Ascending aorta (tissue), 2 donors: ENCODE measurements at regions not wholly inside any gene's neighbourhood (a gene's known extent, or its start where the extent isn't known, plus 50 kb on each side); places are given as distances from the start of the nearest gene placed in this dataset.
A peak's percentile ranks its signal among the peaks of the same experiment; 100 is the strongest.

ENCODE experiments used
- DNase-seq, 2 donors: peaks; one replicate each; pipeline ENCODE4 v3.0.0-alpha.2; 2019; ENCODE audit warnings: low spot score in 2 of 2
- H3K27ac ChIP-seq, 2 donors: fragments of 200-600 bp; sonication (generic); one replicate each; pipeline ENCODE4 v1.5.1; 2016 to 2017; ENCODE audit warnings: mild to moderate bottlenecking in 1 of 2
- H3K27me3 ChIP-seq: fragments of 200-600 bp; sonication (generic); one replicate; pipeline ENCODE4 v1.5.1; 2017
- H3K36me3 ChIP-seq, 2 donors: fragments of 200-600 bp; sonication (generic); one replicate each; pipeline ENCODE4 v1.5.1; 2016
- H3K4me1 ChIP-seq, 2 donors: fragments of 200-600 bp; sonication (generic); one replicate each; pipeline ENCODE4 v1.5.1; 2016 to 2017; ENCODE audit warnings: mild to moderate bottlenecking in 1 of 2
- H3K4me3 ChIP-seq, 2 donors: fragments of 200-600 bp; sonication (generic); one replicate each; pipeline ENCODE4 v1.5.1; 2016 to 2017; ENCODE audit warnings: mild to moderate bottlenecking in 1 of 2
- H3K9me3 ChIP-seq, 2 donors: fragments of 200-600 bp; sonication (generic); one replicate each; pipeline ENCODE4 v1.5.1; 2016
- intact Hi-C: fragments of 100-400 bp; cut with DNase I; formaldehyde crosslinking; loops from one replicate; pipeline ENCODE4 v1.15.1; 2023
- TF ChIP-seq, protein P1 (sequence below), 3 experiments: fragments of 200-600 bp in 2 of 3; fragments of 450-650 bp in 1 of 3; sonication (generic) in 2 of 3; IDR thresholded peaks; one replicate each; pipeline ENCODE4 v1.5.1; 2016 to 2019; ENCODE audit warnings: antibody characterized with exemption in 3 of 3, mild to moderate bottlenecking in 1 of 3, moderate library complexity in 1 of 3

DNA sequence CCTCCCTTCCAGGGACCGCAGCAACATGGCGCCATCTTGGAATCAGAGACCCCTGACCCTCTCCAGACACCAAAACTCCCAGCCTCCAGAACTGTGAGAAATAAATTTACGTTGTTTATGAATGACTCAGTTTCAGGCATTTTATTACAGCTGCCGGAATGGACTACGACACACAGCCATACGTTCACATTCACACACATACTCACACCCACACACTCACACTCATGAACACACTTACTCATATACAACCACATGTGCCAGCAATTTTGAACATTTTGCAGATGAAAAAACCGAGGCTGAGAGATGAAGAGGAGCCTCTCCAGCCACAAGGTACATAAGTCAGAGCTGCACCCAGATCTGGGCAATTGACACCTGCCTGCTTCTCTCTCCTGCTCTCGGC is 151.0 kb upstream of the RAB4A start:
- H3K27me3 ChIP-seq, result no peaks in the 10 kb centered on the region
- no peaks in the 10 kb centered on the region for H3K9me3 ChIP-seq
- H3K36me3 ChIP-seq, result no peaks in the 10 kb centered on the region
- H3K4me3 ChIP-seq, result no peak overlapping the region
- H3K4me1 ChIP-seq, result peaks cover 4 to 35% of the 10 kb centered on the region in 2 donors
- H3K27ac ChIP-seq, result peak overlapping the region in 1 of 2 donors; percentile 72
- TF ChIP-seq, protein P1, sequence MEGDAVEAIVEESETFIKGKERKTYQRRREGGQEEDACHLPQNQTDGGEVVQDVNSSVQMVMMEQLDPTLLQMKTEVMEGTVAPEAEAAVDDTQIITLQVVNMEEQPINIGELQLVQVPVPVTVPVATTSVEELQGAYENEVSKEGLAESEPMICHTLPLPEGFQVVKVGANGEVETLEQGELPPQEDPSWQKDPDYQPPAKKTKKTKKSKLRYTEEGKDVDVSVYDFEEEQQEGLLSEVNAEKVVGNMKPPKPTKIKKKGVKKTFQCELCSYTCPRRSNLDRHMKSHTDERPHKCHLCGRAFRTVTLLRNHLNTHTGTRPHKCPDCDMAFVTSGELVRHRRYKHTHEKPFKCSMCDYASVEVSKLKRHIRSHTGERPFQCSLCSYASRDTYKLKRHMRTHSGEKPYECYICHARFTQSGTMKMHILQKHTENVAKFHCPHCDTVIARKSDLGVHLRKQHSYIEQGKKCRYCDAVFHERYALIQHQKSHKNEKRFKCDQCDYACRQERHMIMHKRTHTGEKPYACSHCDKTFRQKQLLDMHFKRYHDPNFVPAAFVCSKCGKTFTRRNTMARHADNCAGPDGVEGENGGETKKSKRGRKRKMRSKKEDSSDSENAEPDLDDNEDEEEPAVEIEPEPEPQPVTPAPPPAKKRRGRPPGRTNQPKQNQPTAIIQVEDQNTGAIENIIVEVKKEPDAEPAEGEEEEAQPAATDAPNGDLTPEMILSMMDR (IDR thresholded peaks at IDR 0.05), result no peak
- DNase-seq, result no peak
- intact Hi-C loops, result loop anchor here (5.0 kb wide), 2 partner anchors 153 to 218 kb away; no protein-coding TSS in a partner anchor

DNA sequence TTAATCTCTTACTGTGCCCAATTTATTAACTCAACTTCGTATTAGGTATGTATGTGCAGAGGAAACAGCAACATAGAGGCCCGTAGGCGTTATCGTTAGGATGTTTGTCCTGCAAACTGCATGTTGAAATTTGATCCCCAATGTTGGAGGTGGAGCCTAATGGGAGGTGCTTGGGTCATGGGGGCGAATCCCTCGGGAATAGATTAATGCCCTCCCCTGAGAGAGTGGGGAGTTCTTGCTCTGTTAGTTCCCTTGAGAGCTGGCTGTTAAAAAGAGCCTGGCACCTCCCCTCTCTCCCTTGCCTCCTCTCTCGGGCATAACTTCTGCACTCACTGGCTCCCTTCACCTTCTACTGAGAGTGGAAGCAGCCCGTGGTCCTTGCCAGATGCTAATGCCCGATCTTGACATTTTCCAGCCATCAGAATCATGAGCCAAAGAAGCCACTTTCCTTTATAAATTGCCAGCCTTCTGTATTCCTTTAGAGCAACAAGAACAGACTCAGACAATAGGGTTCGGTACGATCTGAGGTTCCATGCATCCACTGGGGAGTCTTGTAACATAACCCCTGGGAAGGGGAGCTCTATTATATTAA is 149.0 kb upstream of the RAB4A start:
- TF ChIP-seq, protein P1 (IDR thresholded peaks at IDR 0.05), result no peak
- H3K9me3 ChIP-seq, result no peaks in the 10 kb centered on the region
- H3K27ac ChIP-seq, result peak overlapping the region; percentile 30 to 72
- peaks cover 4 to 26% of the 10 kb centered on the region in 2 donors for H3K4me1 ChIP-seq
- H3K4me3 ChIP-seq, result no peak overlapping the region
- peak in 1 of 2 donors; percentile 73 for DNase-seq
- intact Hi-C loops, result no loop called here
- no peaks in the 10 kb centered on the region for H3K36me3 ChIP-seq
- H3K27me3 ChIP-seq, result no peaks in the 10 kb centered on the region

GRCh38 chr1:229122606-229123005 is 148.3 kb upstream of the RAB4A start:
- H3K36me3 ChIP-seq, result no peaks in the 10 kb centered on the region
- TF ChIP-seq, protein P1 (IDR thresholded peaks at IDR 0.05), result no peak
- H3K27ac ChIP-seq, result peak overlapping the region in 1 of 2 donors; percentile 72
- peaks cover 4 to 20% of the 10 kb centered on the region in 2 donors for H3K4me1 ChIP-seq
- no peaks in the 10 kb centered on the region for H3K9me3 ChIP-seq
- no peaks in the 10 kb centered on the region for H3K27me3 ChIP-seq
- intact Hi-C loops, result no loop called here
- H3K4me3 ChIP-seq, result no peak overlapping the region
- no peak for DNase-seq

DNA sequence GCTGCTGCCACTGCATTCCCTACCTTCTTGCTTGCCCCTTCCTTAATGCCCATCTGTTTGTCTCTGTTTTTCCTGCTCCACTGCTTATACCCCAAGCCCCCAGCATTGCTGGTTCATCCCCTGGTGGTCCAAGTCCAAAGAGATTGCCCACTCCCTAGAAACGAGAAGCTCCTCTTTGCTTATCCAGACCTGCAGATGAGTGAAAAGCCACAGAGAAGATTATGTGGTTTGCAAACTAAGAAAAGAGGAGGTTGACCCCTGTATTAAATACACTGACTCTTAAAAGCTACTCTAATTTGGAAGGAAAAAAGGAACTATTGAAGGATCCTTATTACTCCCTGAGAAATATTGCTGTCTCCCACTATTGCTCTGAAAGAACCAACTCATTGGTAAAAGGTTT is 146.8 kb upstream of the RAB4A start:
- no peak overlapping the region for H3K4me3 ChIP-seq
- no peaks in the 10 kb centered on the region for H3K9me3 ChIP-seq
- H3K27me3 ChIP-seq, result no peaks in the 10 kb centered on the region
- intact Hi-C loops, result no loop called here
- TF ChIP-seq, protein P1 (IDR thresholded peaks at IDR 0.05), result no peak
- H3K36me3 ChIP-seq, result no peaks in the 10 kb centered on the region
- DNase-seq, result no peak
- H3K27ac ChIP-seq, result no peak overlapping the region
- H3K4me1 ChIP-seq, result peaks cover 0 to 13% of the 10 kb centered on the region in 2 donors

DNA sequence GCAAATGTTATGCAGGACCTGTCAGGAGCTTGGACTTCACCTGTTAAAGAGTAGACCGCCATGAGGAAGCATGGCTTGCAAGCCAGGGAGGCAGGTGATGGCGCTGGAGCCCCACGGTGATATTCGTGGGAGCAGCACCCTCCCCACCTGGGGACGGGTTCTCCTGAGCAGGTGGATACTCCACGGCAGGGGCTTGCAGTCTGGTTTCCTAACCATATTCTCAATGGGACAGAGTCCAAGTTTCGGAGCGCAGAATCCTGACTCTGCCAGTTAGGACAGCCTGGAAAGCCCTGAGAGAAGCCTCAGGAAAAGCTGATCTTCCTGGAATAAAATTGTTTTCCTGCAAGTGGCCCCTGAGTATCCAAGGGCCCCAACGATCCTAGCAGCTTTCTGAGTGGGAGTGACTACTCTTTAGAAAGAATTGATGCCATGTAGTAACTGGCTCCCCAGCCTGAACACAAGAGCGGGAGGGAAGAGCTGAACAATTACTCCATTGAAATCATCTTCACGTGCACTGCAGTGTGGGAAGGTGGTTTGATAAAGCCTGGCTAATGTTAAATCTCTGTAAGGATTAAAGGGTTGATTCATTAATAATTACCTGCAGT is 146.3 kb upstream of the RAB4A start:
- no peak overlapping the region for H3K27ac ChIP-seq
- no peaks in the 10 kb centered on the region for H3K27me3 ChIP-seq
- intact Hi-C loops, result no loop called here
- TF ChIP-seq, protein P1 (IDR thresholded peaks at IDR 0.05), result no peak
- H3K4me1 ChIP-seq, result peaks cover 0 to 13% of the 10 kb centered on the region in 2 donors
- H3K4me3 ChIP-seq, result no peak overlapping the region
- no peaks in the 10 kb centered on the region for H3K36me3 ChIP-seq
- H3K9me3 ChIP-seq, result no peaks in the 10 kb centered on the region
- no peak for DNase-seq
